SH-SY5Y (cell line): ENCODE measurements at regions not wholly inside any gene's neighbourhood (a gene's known extent, or its start where the extent isn't known, plus 50 kb on each side); places are given as distances from the start of the nearest gene placed in this dataset.

Experiments
- GATA2 ChIP-seq: IDR thresholded peaks from 2 replicates; pipeline ENCODE4 v1.6.1; 2011; ENCODE audit warnings: mild to moderate bottlenecking, low read depth, low read length
- GATA3 ChIP-seq: IDR thresholded peaks from 2 replicates; pipeline ENCODE4 v1.6.1; 2011; ENCODE audit warnings: low read depth, mild to moderate bottlenecking, low read length, moderate library complexity

DNA sequence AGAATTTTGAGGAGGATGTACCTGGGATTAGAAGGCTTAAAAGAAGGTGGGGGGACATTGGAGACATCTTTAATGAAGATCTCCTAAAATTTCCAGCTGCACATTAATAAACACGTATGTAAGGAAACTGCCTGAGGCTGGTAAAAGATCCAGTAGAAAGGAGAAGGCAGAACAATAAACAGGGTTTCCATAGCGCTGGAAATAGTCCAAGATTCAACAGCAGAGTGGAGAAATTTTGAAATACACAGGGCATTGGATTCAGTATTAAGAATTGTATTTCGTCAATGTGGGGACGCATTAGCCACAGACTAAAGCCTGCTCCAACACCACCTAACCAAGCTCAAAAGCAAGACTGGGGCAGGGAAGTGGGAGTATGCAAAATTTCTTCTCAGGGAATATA is 606.9 kb upstream of the NRXN1 start:
- TF ChIP-seq GATA2: no peak
- no peak for TF ChIP-seq GATA3
